ENCODE measurements at regions not wholly inside any gene's neighbourhood (a gene's known extent, or its start where the extent isn't known, plus 50 kb on each side); places are given as distances from the start of the nearest gene placed in this dataset.

DNA sequence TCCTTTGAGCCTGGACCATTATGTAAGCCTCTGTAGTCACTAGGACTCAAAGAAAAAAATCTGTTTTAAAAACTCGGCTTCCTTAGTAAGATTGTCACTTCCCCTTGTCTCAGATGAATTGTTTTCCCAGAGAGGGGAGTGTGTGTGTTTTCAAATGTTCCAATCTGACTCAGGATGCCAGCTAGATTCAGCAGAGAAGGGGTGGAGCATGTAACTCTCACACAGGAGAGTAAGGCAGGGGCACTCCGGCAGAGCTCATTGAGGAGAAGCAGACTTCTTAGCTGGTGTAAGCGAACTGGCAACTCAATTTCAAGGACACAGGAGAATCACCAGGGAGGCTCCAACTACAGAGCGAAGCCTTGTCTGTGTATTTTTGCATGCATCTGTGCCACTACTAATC is 623.2 kb downstream of the LMO4 start:
- Mint-ChIP-seq H3K27ac (no peak overlapping the region), H3K4me1 (ENCODE audit: low read depth) (no peaks in the 10 kb centered on the region), H3K4me3 (no peak overlapping the region), H3K36me3 (ENCODE audit: low read depth) (no peaks in the 10 kb centered on the region), H3K9me3 (no peaks in the 10 kb centered on the region), H3K27me3 (peaks cover 21% of the 10 kb centered on the region)
- DNase-seq, result no peak

DNA sequence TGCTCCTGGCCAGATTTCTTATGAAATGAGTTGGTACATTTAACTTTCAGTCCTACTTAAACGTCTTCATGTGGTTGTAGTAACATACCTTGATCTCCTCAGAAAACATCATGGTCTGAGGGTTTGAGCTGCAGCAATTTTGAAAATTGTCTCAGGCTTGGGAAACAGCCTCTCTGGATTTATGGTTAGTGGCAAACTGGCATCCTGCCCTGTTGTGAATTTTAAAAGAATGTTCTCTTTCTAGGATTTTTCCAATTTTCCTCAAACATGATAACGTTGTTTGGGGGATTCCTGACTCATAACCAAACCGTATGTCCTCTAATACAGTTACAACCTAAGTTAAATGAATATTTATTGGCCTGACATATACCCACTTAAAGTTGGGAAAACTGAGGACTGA is 624.4 kb downstream of the LMO4 start:
- Mint-ChIP-seq H3K9me3 (no peaks in the 10 kb centered on the region), H3K4me1 (ENCODE audit: low read depth) (no peaks in the 10 kb centered on the region), H3K27me3 (peaks cover 21% of the 10 kb centered on the region), H3K27ac (no peak overlapping the region), H3K4me3 (no peak overlapping the region), H3K36me3 (ENCODE audit: low read depth) (no peaks in the 10 kb centered on the region)
- no peak for DNase-seq

DNA sequence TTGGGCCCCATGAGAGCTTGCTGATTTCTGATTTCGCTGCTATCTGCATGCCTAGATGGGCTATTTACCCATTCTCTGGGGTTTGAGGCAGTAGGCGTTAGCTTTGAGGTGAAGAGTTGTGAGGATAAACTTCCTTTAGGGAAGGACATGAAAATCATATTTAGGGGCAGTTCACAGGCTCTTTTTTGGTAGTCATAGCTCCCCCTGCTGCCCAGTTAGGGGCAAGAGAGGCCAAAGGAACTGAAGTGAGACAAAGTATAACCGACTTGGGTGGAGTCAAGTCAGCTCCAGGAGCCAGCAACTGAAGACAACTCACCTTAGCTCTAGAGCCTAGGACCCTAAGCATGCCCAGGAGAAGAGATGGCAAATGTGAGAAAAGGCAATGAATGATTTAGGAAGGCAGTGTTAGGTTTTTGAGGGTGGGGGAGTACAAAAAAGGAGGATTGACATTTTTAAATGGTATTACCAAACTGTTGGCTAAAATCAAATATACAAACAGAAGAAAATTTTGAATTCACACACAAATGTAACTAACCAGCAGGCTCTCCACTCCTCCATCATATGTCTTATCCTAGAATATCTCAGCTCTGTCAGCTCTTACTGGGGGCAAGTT is 625.2 kb downstream of the LMO4 start:
- H3K4me3 Mint-ChIP-seq, result no peak overlapping the region
- H3K4me1 Mint-ChIP-seq (ENCODE audit: low read depth), result no peaks in the 10 kb centered on the region
- peak; percentile 57 for DNase-seq
- no peak overlapping the region for H3K27ac Mint-ChIP-seq
- peaks cover 21% of the 10 kb centered on the region for H3K27me3 Mint-ChIP-seq
- no peaks in the 10 kb centered on the region for H3K9me3 Mint-ChIP-seq
- H3K36me3 Mint-ChIP-seq (ENCODE audit: low read depth), result no peaks in the 10 kb centered on the region

DNA sequence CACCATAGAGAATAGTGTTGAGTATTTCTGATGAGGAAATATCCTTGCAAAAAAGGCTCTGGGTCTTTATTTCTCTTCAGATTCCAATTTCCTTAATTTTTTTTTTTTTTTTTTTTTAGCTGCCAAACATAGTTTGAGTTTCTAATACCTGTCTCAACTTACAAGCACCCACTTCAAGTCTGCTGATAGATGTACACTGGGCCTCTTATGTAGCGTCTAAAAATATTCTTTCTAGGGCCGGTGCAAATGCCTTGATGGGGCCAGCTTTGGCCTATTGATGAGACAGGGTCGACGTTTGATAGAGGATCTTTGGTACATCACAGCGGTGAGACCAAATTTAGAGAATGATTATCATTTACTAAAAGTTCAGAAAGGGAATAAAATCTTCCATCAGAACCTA is 626.4 kb downstream of the LMO4 start:
- Mint-ChIP-seq H3K9me3 (no peaks in the 10 kb centered on the region), H3K4me1 (ENCODE audit: low read depth) (no peaks in the 10 kb centered on the region), H3K27ac (no peak overlapping the region), H3K4me3 (no peak overlapping the region), H3K27me3 (peaks cover 30% of the 10 kb centered on the region), H3K36me3 (ENCODE audit: low read depth) (no peaks in the 10 kb centered on the region)
- no peak for DNase-seq

DNA sequence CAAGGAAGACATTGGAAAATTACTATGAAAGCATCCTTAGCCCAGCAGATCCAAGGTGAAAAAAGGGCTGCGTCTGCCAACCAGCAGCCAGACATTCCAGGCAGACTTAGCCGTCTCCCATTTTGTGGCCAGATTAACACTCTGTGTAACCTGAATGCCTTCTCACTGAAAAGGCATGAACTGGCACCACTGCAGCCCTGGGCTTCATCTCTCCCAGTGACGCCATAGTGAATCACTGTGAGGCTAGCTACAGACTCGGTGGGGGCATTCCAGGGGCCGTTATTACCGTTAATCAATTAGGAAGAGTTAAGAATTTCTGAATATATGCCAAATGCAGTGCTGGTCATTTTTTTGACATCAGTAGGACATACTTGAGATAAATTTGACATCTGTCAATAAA is 627.4 kb downstream of the LMO4 start:
- no peak overlapping the region for H3K4me3 Mint-ChIP-seq
- peaks cover 28% of the 10 kb centered on the region for H3K27me3 Mint-ChIP-seq
- DNase-seq, result no peak
- no peaks in the 10 kb centered on the region for H3K4me1 Mint-ChIP-seq (ENCODE audit: low read depth)
- no peaks in the 10 kb centered on the region for H3K9me3 Mint-ChIP-seq
- no peak overlapping the region for H3K27ac Mint-ChIP-seq
- H3K36me3 Mint-ChIP-seq (ENCODE audit: low read depth), result no peaks in the 10 kb centered on the region

DNA sequence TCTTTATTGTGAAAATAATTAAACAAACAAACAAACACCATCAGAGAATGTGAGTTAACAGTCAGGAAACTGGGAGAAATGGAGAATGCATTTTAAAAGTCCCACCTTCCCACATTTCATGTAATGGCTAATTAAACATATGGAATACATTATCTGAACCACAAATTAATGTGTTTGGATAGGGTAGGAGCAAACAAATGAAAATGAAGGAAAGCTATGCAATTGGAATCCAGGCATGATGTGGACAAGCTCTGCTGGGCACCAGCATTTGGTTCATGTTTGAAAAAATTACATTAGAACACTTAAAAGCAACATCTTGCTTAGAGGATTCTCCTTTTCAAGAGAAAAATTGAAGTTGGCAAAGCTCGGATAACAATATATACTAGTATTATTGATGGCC is 628.1 kb downstream of the LMO4 start:
- H3K36me3 Mint-ChIP-seq (ENCODE audit: low read depth), result no peaks in the 10 kb centered on the region
- H3K27ac Mint-ChIP-seq, result no peak overlapping the region
- H3K4me1 Mint-ChIP-seq (ENCODE audit: low read depth), result no peaks in the 10 kb centered on the region
- no peak for DNase-seq
- no peaks in the 10 kb centered on the region for H3K9me3 Mint-ChIP-seq
- H3K27me3 Mint-ChIP-seq, result peaks cover 27% of the 10 kb centered on the region
- no peak overlapping the region for H3K4me3 Mint-ChIP-seq

DNA sequence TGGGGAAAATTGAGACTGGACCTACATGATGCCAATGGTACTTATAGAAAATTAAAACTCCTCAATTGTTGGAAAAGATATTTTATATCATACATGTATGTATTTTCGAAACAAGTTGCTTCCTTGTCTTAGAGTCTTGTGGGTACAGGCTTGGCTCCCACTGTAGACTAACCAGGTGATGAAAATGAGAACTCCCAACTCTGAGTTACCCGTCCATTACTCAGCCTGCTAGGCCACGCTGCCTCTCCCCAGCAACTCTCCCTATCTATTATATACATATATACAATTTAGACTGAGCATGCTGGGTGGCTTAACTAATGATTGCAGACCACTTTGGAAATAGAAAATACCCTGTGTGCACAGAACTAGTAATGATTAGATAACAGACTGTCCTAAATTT is 628.7 kb downstream of the LMO4 start:
- Mint-ChIP-seq H3K9me3 (no peaks in the 10 kb centered on the region), H3K27ac (no peak overlapping the region), H3K4me1 (ENCODE audit: low read depth) (no peaks in the 10 kb centered on the region), H3K4me3 (no peak overlapping the region), H3K36me3 (ENCODE audit: low read depth) (no peaks in the 10 kb centered on the region), H3K27me3 (peaks cover 21% of the 10 kb centered on the region)
- no peak for DNase-seq

DNA sequence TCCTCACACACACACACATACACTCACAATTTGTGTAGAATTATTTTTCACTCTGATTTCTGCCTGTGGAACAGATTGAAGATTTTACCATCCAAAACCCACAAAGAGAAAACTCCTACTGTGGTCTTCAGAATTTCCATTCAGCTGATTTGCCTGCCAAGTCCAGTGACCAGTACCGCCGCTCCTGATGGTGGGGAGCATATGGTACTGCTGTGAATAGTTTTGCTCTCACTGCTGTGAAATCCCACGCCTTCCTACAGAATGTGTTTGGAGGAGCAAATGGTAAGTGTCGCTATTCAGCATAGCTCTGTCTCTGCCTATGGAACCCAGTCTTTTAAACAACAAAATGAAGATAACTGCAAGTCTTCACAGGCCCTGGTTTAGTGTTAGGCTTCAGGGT is 629.5 kb downstream of the LMO4 start:
- Mint-ChIP-seq H3K27me3 (peaks cover 19% of the 10 kb centered on the region), H3K9me3 (no peaks in the 10 kb centered on the region), H3K4me3 (no peak overlapping the region), H3K4me1 (ENCODE audit: low read depth) (no peaks in the 10 kb centered on the region), H3K27ac (no peak overlapping the region), H3K36me3 (ENCODE audit: low read depth) (no peaks in the 10 kb centered on the region)
- DNase-seq, result no peak

DNA sequence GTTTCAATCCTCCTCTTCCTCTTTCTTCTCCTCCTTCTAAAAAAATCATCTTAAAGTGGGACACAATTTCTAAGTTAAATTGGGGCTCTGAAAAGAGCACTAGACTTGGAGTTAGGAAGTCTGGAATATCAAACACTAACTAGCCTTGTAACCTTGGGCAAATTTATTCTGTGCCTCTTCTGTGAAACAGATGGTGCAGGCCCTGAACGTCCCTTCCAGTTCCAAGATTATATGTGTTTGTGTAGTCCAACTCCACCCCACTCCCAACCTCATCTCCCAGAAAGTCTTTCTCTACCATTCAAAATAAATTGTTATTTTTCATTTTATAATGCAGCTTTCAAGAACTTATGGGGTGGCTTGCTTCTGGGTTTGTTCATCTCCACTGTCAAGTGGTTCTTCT is 630.0 kb downstream of the LMO4 start:
- H3K27ac Mint-ChIP-seq, result no peak overlapping the region
- no peaks in the 10 kb centered on the region for H3K4me1 Mint-ChIP-seq (ENCODE audit: low read depth)
- no peaks in the 10 kb centered on the region for H3K9me3 Mint-ChIP-seq
- peaks cover 17% of the 10 kb centered on the region for H3K27me3 Mint-ChIP-seq
- no peak overlapping the region for H3K4me3 Mint-ChIP-seq
- no peaks in the 10 kb centered on the region for H3K36me3 Mint-ChIP-seq (ENCODE audit: low read depth)
- DNase-seq, result no peak

DNA sequence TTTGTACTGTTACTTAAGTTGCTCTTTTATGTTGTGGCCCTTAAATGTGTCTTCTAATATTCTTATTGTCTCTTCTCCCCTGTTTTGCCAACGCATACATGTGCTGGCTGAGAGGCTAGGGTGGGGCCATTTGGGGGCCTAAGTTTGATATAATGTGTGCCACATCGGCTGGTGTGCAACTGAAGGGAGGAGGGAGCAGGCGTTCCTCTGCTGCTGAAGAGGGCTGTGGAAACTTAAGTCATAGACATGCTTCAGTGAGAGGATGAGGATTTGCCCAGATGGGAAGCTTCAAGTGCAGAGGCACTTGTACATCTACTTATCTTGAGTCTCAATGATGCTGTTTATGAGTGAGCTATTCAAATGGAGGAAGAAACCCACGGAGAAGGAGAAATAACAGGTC is 630.6 kb downstream of the LMO4 start:
- H3K4me3 Mint-ChIP-seq, result no peak overlapping the region

DNA sequence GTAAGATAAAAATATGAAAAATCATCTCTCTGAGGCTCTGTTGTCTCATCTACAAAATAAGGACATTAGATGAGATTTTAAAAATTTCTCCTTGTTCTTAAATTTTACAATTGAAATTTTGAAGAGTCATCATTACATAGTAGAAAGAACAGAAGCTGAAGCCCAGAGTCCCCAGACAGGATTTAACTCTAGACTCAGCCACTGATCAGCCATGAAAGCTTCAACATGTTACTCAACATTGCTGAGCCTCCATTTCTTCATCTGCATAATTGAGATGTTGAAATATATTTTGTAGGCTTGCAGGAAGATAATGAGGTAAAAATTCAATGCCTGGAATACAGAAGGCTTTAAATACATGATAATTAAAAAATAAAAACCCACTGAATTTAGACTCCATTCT is 633.3 kb downstream of the LMO4 start:
- Mint-ChIP-seq H3K9me3 (no peaks in the 10 kb centered on the region), H3K4me3 (no peak overlapping the region), H3K36me3 (ENCODE audit: low read depth) (no peaks in the 10 kb centered on the region), H3K27me3 (peaks cover 11% of the 10 kb centered on the region), H3K27ac (no peak overlapping the region), H3K4me1 (ENCODE audit: low read depth) (no peaks in the 10 kb centered on the region)
- no peak for DNase-seq

More for the DNA sequence above, 630.6 kb downstream of the LMO4 start:
- no peak for DNase-seq
- Mint-ChIP-seq H3K9me3 (no peaks in the 10 kb centered on the region), H3K27ac (no peak overlapping the region), H3K36me3 (ENCODE audit: low read depth) (no peaks in the 10 kb centered on the region), H3K4me1 (ENCODE audit: low read depth) (no peaks in the 10 kb centered on the region), H3K27me3 (peaks cover 15% of the 10 kb centered on the region)

DNA sequence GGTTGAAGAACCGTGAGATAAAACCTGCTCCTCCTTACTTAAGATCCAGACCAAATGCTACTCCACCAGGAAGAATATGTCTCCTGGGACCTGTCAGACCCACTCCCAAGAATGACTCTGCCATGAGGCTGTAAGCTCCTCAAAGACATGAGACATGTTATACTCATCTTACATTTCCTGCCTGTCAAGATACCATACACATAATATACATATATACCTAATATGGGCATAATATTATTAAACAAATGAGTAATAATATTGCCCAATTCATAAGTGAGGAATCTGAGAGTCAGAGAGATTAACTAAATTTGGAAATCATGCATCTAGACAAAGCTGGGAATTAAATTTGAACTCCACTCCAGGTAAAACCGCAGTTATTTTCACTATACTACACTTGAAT is 634.9 kb downstream of the LMO4 start:
- H3K4me1 Mint-ChIP-seq (ENCODE audit: low read depth), result no peaks in the 10 kb centered on the region
- no peak overlapping the region for H3K4me3 Mint-ChIP-seq
- DNase-seq, result no peak
- H3K36me3 Mint-ChIP-seq (ENCODE audit: low read depth), result no peaks in the 10 kb centered on the region
- peaks cover 11% of the 10 kb centered on the region for H3K27me3 Mint-ChIP-seq
- H3K27ac Mint-ChIP-seq, result no peak overlapping the region
- no peaks in the 10 kb centered on the region for H3K9me3 Mint-ChIP-seq

DNA sequence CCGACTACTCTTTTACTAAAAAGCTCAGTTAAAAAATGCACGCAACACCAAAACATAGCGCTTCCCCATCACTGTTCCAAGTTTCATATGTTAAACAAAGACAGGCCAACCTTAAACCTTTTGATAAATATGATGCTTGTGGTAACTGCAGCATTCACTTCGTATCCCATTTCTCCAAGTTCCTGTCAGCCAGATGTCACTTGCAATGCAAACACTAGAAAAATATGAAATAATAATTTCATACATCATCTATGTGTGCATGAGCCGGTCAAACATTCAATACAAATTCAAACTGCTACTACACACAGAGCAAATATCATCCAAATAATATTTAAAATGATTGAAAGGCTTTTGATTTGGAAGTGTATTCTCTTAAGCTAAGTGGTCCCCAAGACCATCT is 636.5 kb downstream of the LMO4 start:
- H3K27ac Mint-ChIP-seq, result no peak overlapping the region
- no peaks in the 10 kb centered on the region for H3K36me3 Mint-ChIP-seq (ENCODE audit: low read depth)
- H3K9me3 Mint-ChIP-seq, result no peaks in the 10 kb centered on the region
- no peaks in the 10 kb centered on the region for H3K4me1 Mint-ChIP-seq (ENCODE audit: low read depth)
- no peak for DNase-seq
- peaks cover 2% of the 10 kb centered on the region for H3K27me3 Mint-ChIP-seq
- no peak overlapping the region for H3K4me3 Mint-ChIP-seq

DNA sequence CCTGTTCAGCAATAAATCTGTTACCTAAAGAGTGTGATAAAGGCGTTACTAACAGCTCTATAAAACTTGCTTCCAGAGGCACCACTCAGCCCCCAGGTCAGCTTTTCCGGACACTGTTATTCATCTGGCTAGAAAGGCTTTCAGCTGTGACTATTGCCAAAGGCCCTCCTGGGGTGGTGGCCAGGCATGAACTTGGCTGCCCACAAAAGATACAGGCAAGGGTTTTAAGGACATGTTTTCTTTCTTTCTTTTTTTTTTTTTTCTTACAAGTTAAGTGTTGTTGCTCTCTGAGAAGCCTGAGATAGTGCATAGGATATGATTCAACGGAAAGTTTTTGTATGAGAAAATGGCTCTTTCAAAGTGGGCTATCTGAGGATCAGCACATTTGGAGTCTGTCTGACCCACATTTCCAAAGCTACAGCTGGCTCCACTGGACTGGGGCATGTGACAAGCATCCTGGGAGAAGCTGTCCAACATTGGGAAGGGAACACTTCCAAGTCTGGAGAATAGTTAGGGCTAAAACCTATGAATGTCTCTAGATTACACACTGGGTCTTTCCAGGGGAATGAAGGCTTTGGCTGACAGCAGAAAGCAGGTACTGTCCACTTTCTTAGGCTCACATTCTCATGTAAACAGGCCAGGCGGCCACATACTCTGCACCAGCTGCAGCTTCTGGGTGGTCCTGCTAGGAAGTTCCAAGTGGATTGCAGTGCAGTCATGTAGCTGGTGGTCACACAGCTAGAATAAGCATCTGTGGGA is 639.7 kb downstream of the LMO4 start:
- H3K36me3 Mint-ChIP-seq (ENCODE audit: low read depth), result no peaks in the 10 kb centered on the region
- H3K4me1 Mint-ChIP-seq (ENCODE audit: low read depth), result no peaks in the 10 kb centered on the region
- DNase-seq, result no peak
- no peaks in the 10 kb centered on the region for H3K27me3 Mint-ChIP-seq
- no peak overlapping the region for H3K4me3 Mint-ChIP-seq
- no peak overlapping the region for H3K27ac Mint-ChIP-seq
- H3K9me3 Mint-ChIP-seq, result no peaks in the 10 kb centered on the region

DNA sequence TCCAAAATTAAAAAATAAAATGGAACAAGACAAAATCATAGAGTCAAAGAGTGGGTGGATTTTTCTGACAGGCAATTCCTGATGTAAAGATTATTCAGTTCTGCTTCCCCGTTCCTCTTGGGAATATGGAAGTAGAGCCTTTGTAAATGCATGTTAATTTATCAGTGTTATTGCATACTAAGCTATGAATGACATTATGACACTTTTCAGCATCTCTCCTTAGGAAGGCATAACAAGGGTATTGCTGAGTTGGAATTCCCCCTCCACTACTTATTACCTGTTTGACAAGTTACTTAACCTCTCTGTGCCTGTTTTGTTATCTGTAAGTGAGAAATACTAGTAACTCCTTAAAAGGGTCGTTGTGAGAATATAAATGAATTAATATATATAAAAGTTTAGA is 640.4 kb downstream of the LMO4 start:
- H3K27ac Mint-ChIP-seq, result no peak overlapping the region
- H3K9me3 Mint-ChIP-seq, result no peaks in the 10 kb centered on the region
- DNase-seq, result no peak
- no peaks in the 10 kb centered on the region for H3K27me3 Mint-ChIP-seq
- H3K4me3 Mint-ChIP-seq, result no peak overlapping the region
- H3K4me1 Mint-ChIP-seq (ENCODE audit: low read depth), result no peaks in the 10 kb centered on the region
- H3K36me3 Mint-ChIP-seq (ENCODE audit: low read depth), result no peaks in the 10 kb centered on the region
